NCI-H146 (cell line): ENCODE measurements at regions not wholly inside any gene's neighbourhood (a gene's known extent, or its start where the extent isn't known, plus 50 kb on each side); places are given as distances from the start of the nearest gene placed in this dataset.

Experiments
- DNase-seq: peaks from one replicate; lab custom pipeline; 2025; lab: John Stamatoyannopoulos, UW

DNA sequence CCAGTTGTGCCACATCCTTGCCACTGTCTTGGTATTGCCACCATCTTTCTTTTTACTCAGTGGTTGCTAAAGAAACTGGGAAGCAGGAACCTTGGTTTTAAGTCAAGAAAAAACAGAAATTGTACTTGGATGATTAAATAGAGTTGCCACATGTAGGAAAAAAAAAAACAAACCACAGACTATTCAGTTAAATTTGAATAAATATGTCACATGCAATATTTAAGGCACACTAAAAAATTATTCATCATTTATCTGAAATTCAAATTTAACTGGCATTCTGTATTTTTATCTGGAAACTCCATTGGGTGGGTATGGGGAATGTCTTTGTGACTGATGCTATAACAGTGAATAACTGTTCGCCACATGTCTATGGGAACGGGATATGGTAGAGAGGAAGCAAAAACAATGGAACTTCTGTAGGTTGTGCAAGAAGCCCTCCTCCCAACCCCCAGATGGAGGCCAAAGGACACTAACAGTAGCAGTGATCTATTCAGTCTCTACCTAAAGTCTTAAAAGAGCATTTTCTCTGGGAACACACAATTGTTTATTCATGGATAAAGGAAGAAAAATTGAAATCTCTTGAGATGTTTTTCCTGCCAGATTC is 57.0 kb upstream of the PLAC8 start:
- no peak for DNase-seq

DNA sequence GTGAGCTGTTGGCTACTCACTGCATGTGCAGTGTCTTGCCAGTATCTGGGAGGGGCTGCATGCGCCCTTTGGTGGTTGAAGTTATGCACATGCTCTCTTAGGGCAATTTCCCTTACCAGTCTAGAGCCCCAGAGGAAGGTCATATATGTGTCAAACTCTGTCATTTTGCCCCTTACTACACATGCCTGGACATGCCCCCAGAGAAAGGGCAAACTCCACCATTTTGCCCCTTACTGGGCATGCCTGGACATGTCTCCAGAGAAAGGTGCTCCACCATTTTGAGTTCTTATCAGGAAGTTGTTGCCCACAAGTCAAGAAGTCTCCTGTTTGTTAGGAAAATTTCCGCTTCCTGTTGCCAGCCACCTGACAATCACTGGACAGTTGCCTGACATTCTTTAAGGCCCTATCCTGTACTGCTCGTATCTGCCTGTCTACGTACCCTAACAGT is 56.4 kb upstream of the PLAC8 start:
- DNase-seq = no peak
